Ramos (cell line): ENCODE measurements at regions not wholly inside any gene's neighbourhood (a gene's known extent, or its start where the extent isn't known, plus 50 kb on each side); places are given as distances from the start of the nearest gene placed in this dataset.

Experiments
- in situ Hi-C: fragments of 300-500 bp; cut with MboI; formaldehyde crosslinking; loops from one replicate; pipeline ENCODE4 v1.14.3; 2022; ENCODE audit warnings: low sequenced_read_pairs; ENCODE audit not compliant: unreplicated experiment

DNA sequence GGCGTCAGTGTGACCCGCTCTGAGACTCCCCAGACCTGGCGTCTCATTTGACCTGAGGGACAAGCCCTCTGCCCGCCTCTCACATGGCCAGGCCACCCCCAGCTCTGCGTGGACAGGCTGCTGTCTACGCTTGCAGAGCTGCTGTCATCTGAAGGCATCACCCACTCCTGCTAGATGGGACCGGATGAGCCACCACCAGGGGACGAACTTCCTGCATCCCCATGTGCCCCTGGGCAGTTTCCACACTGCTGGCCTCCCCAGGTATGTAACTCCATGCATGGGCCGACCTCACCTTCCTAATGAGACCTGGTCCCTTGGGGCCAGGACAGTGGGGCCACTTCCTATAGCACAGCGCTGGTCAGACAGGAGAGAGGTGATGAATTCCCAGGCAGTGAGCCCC lies 121.5 kb downstream of the PSMG1 start:
- in situ Hi-C loops = no loop called here

DNA sequence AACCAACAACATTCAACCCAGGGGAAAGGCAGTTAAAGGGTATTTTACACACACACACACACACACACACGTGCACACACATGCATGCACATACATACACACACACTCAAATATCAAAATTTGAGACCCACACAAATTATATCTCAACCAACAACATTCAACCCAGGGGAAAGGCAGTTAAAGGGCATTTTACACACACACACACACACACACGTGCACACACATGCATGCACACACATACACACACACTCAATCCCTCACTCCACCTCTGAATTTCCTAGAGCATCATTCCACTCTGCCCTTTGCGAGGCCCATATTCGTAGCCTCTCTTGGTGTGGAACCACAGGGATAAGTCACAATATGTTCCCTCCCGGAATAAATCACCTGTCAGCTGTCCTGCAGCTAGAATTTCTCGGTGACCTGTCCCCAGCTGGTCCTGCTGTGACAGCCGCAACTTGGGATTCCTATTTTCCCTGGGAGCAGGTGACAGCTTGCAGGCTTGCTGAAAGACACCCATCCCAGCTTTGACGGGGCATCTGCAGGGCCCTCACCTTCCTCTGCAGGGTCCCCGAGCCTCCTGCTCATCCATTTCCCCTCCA lies 122.7 kb downstream of the PSMG1 start:
- in situ Hi-C loops = no loop called here

GRCh38 chr21:39057121-39057520 lies 126.1 kb downstream of the PSMG1 start:
- in situ Hi-C loops = no loop called here

DNA sequence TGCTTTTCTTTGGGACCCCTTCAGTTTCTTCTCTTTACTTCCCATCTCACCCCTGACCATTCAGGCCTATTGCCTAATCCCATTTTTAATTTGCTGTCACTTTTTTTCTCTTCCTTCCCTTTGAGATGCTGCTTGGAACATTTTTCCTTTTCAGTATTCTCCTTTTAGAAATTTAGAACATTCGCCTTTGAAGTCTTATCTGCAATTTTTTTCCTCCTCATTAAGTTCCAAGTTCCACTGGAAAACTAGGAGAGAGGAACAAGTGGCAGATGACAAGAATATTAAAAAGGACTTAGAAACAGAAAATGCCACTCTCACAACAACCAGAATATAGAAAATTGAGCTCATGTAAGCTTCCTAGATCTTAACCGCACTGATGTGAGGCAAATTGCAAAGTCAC lies 126.6 kb downstream of the PSMG1 start:
- in situ Hi-C loops = no loop called here

DNA sequence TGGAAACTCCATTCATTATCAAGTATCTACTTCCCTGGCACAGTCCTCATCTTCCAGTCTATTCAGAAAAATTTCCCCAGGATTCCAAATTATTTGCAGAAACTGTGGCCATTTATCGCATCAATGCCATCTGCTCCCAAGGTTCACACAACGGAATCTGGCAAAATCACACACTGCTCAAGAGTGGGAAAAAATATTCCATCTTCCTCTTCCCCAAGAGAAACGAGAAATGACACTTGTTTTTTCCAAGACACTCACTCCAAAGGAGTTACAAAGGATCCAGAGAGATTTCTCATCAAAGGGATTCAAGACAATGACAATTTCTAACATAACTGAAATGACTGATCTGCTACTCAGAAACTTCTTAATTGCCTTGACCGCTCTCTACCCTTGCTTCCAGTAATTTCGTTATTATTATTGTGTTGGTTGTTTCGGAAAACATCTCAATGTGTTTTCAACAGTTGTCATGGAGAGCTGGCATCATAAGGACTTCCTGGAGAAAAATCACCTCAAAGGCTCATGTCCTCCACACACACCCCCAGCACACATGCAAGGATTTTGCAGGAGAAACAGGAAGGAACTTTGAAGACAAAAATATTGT lies 128.0 kb downstream of the PSMG1 start:
- in situ Hi-C loops = no loop called here

GRCh38 chr21:39054066-39054465 lies 129.2 kb downstream of the PSMG1 start:
- in situ Hi-C loops = no loop called here

- in situ Hi-C loops = no loop called here
Observed at GRCh38 chr21:39053126-39053525, 130.1 kb downstream of the PSMG1 start.

- in situ Hi-C loops = no loop called here
Observed at GRCh38 chr21:39052718-39053117, 130.5 kb downstream of the PSMG1 start.

DNA sequence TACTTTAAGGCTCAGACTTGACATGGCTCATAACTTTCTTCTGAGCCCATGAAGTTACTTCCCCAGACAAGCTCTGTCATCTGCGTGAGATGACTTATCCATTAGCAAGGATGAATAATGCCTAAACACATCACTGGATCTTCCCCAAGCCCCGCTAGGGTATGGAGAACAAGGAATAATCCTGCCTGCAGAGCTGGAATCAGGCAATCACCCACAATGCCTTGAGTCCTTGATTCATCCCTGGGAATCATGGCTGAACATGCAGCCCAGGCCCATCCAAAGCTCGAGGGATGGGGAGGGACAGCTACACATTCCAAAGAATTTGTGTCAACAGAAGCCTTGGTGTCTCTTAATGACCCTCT lies 131.7 kb downstream of the PSMG1 start:
- in situ Hi-C loops = no loop called here

DNA sequence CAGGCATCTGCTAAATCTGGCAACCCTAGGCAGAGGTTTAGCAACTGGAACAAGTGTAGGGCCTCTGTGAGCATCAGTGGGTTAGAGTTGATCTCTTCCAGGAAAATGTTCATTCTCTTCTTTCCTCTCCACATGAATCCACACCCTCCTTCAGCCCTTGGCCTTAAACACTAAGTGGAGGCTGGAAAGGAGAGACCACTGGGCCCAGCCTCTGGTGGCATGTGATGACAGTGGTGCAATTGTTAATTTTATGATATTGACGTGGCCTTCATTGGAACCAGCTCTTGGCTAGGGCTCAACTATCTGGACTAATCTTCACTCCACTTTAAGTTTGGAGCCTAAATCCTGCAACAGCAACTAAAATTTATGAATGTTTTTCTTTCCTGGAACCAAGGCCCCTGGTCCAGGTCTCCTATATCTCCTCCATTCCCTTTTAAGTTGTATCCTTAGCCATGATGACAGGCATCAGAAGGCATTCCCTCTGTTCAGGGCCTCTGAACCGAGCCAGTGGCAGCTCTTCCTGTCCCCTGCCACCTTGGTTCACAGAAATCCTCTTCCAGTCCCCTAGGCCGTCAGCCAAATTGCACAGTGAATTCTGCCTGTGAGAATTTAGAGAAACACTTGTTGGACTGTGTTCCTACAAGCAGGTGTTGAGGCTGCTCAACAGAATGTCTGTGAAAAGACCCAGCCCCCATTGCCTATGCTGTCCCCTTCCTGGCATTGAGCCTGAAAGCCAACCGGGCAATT lies 132.2 kb downstream of the PSMG1 start:
- in situ Hi-C loops = no loop called here

DNA sequence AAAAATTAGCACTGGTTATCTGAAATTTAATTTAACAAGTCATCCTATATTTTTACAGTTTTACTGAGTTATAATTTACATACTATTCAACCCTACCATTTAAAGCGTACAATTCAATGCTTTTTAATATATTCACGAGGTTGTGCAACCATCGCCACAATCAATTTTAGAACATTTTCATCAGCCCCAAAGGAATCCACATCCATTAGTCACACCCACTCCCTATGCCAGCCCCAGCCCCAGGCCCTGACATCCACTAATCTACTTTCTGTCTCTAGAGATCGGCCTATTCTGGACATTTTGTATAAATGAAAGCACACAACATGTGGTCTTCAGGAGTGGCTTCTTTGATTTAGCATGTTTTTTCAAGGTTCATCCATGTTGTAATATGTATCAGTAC lies 134.7 kb downstream of the PSMG1 start:
- in situ Hi-C loops = no loop called here

- in situ Hi-C loops = no loop called here
Observed at GRCh38 chr21:39048064-39048463, 135.2 kb downstream of the PSMG1 start.

GRCh38 chr21:39047046-39047445 lies 136.2 kb downstream of the PSMG1 start:
- in situ Hi-C loops = no loop called here

DNA sequence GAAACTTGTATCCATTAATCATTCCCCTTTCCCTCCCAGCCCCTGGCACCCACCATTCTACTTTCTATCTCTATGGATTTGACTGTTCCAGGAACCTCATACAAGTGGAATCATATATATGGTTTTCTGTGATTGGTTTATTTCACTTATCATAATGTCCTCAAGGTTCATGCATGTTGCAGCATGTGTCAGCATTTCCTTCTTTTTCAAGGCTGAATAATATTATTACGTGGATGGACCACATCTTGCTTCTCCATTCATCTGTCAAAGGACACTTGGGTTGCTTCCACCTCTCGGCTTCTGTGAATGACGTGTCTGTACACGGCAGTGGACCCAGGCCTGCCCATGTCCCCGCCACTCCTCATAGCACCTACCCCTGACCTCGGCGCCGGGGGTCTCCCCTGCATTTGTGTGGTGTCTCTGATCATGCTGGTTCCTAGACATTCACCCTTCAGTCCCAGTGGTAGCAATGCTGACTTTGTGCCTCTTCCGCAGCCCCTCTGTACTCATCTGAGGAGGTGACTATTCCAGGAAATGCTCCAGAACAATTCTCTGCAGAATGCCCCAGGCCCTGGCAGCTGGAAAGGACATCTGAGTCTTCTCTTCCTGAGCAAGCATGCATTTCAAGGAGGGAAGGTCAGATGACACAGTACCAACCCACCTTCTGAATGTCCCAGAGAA lies 136.9 kb downstream of the PSMG1 start:
- in situ Hi-C loops = no loop called here

DNA sequence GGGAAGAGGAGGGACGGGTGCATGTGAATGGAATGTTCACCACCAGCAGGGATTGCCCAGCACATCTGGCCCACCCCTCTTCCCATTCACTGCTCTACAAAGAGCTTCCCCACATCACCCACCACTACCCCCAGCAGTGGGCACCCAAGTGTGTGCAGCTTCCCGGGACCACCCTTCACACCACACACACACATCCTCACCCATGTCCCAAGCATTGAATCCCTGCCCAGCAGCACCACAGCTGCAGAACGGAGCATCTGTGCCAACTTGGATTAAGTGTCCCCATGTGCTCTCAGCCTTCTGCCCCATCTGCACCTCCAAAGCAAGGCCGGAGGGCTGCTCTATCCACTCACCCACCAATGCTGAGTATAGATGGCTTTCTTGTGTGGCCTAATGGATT lies 141.4 kb downstream of the PSMG1 start:
- in situ Hi-C loops = no loop called here

GRCh38 chr21:39040494-39041110 lies 142.6 kb downstream of the PSMG1 start:
- in situ Hi-C loops = no loop called here

GRCh38 chr21:39037807-39038405 lies 145.3 kb downstream of the PSMG1 start:
- in situ Hi-C loops = no loop called here

DNA sequence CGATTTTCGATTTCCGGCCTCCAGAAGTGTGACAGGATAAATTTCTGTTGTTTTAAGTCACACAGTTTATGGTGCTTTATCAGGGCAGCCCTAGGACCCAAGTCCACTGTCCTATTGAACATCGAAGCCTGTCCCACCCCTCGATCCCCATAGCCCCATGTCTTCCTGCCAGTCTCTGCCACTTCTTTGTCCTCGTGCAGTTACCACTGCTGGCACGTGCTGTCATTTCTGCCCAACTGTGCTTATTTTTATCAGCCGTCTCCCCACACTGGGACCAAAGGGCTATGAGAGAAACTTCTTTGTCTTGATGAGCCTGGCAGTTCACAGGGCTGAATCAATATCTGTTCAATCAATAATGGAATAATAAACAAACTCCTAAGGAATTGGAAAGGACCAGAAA lies 146.7 kb downstream of the PSMG1 start:
- in situ Hi-C loops = no loop called here

GRCh38 chr21:39034590-39035536 lies 148.4 kb downstream of the PSMG1 start:
- in situ Hi-C loops = no loop called here
